Urothelium cell line (cell line): ENCODE measurements at regions not wholly inside any gene's neighbourhood (a gene's known extent, or its start where the extent isn't known, plus 50 kb on each side); places are given as distances from the start of the nearest gene placed in this dataset.
"Not testable (repeated sequence)": the region's sequence is repeated elsewhere in the genome, so short reads cannot be mapped to it uniquely, and the experiment has no call there.

Experiments used
- DNase-seq: peaks from one replicate; pipeline ENCODE4 v3.0.0; 2011; ENCODE audit warnings: low spot score, mixed read lengths
- FAIRE-seq: peaks from 2 replicates; lab custom pipeline; 2011; peaks lifted over from hg19 to GRCh38; lab: Jason Lieb, UNC

GRCh38 chr18:64380117-64380516, 231.2 kb upstream of the LINC00305 start:
- DNase-seq (no peak), FAIRE-seq (no peak)

- FAIRE-seq (no peak), DNase-seq (no peak)
Measured at GRCh38 chr18:64379662-64380061, 230.8 kb upstream of the LINC00305 start.

- DNase-seq: no peak
- FAIRE-seq: no peak
Measured at GRCh38 chr18:64377446-64377845, 228.6 kb upstream of the LINC00305 start.

- FAIRE-seq (no peak), DNase-seq (no peak)
Measured at GRCh38 chr18:64372850-64373249, 224.0 kb upstream of the LINC00305 start.

GRCh38 chr18:64369830-64370440, 221.0 kb upstream of the LINC00305 start:
- FAIRE-seq, DNase-seq: not testable (repeated sequence)

GRCh38 chr18:64365106-64365505, 216.2 kb upstream of the LINC00305 start:
- DNase-seq: no peak
- FAIRE-seq: no peak

- FAIRE-seq (no peak), DNase-seq (no peak)
Measured at GRCh38 chr18:64337673-64338072, 188.8 kb upstream of the LINC00305 start.

- DNase-seq (no peak), FAIRE-seq (no peak)
Measured at GRCh38 chr18:64337018-64337417, 188.1 kb upstream of the LINC00305 start.

GRCh38 chr18:64334748-64335147, 185.9 kb upstream of the LINC00305 start:
- no peak for FAIRE-seq
- no peak for DNase-seq

- FAIRE-seq: no peak
Measured at GRCh38 chr18:64333584-64333983, 184.7 kb upstream of the LINC00305 start.

GRCh38 chr18:64332835-64333234, 183.9 kb upstream of the LINC00305 start:
- FAIRE-seq (no peak), DNase-seq (no peak)

More at GRCh38 chr18:64333584-64333983, 184.7 kb upstream of the LINC00305 start:
- DNase-seq: no peak

- DNase-seq (no peak), FAIRE-seq (no peak)
Measured at GRCh38 chr18:64331419-64331818, 182.5 kb upstream of the LINC00305 start.

GRCh38 chr18:64330931-64331330, 182.0 kb upstream of the LINC00305 start:
- FAIRE-seq (no peak), DNase-seq (no peak)

- no peak for DNase-seq
- FAIRE-seq: no peak
Measured at GRCh38 chr18:64330161-64330560, 181.3 kb upstream of the LINC00305 start.

- no peak for DNase-seq
- FAIRE-seq: no peak
Measured at GRCh38 chr18:64322189-64322588, 173.3 kb upstream of the LINC00305 start.

- FAIRE-seq: no peak
- no peak for DNase-seq
Measured at GRCh38 chr18:64318547-64318946, 169.7 kb upstream of the LINC00305 start.

- DNase-seq: no peak
- no peak for FAIRE-seq
Measured at GRCh38 chr18:64311859-64312258, 163.0 kb upstream of the LINC00305 start.

GRCh38 chr18:64295839-64296238, 147.0 kb upstream of the LINC00305 start:
- no peak for FAIRE-seq
- DNase-seq: no peak

GRCh38 chr18:64294967-64295366, 146.1 kb upstream of the LINC00305 start:
- no peak for FAIRE-seq
- DNase-seq: no peak

GRCh38 chr18:64288432-64288831, 139.5 kb upstream of the LINC00305 start:
- no peak for FAIRE-seq

GRCh38 chr18:64287926-64288325, 139.0 kb upstream of the LINC00305 start:
- FAIRE-seq: no peak
- no peak for DNase-seq

More at GRCh38 chr18:64288432-64288831, 139.5 kb upstream of the LINC00305 start:
- no peak for DNase-seq

GRCh38 chr18:64283059-64283458, 134.2 kb upstream of the LINC00305 start:
- FAIRE-seq (no peak), DNase-seq (no peak)

- DNase-seq (no peak), FAIRE-seq (no peak)
Measured at GRCh38 chr18:64278026-64278425, 129.1 kb upstream of the LINC00305 start.
